HEK293 (cell line): ENCODE measurements at regions not wholly inside any gene's neighbourhood (a gene's known extent, or its start where the extent isn't known, plus 50 kb on each side); places are given as distances from the start of the nearest gene placed in this dataset.

Source experiments
- CTCF ChIA-PET: fragments of 350-600 bp; formaldehyde crosslinking; extraction: SDS; loops from one replicate; lab custom pipeline; 2021; ENCODE audit warnings: antibody characterized with exemption; lab: Yijun Ruan, JAX
- POLR2A ChIA-PET: fragments of 300-600 bp; formaldehyde crosslinking; extraction: SDS; loops from one replicate; lab custom pipeline; 2020; ENCODE audit warnings: antibody characterized with exemption, inconsistent platforms; lab: Yijun Ruan, JAX
- H3K27ac ChIP-seq: fragments of 200-500 bp; sonication (Bioruptor generic); 2 replicates; pipeline ENCODE4 v1.5.1; 2014; ENCODE audit warnings: low read depth, low read length, control low read depth, inconsistent platforms; ENCODE audit errors: extremely low read depth
- H3K36me3 ChIP-seq, 2 experiments: fragments of 200-500 bp in 1 of 2; sonication (Bioruptor generic) in 1 of 2; 1 replicate in 1 of 2; 2 replicates in 1 of 2; pipeline ENCODE4 v1.5.1; 2014 to 2017; ENCODE audit warnings: inconsistent platforms in 2 of 2, low read length in 2 of 2; ENCODE audit not compliant: control insufficient read depth in 2 of 2, insufficient read depth in 1 of 2
- H3K4me1 ChIP-seq: fragments of 200-500 bp; sonication (Bioruptor generic); 2 replicates; pipeline ENCODE4 v1.5.1; 2014; ENCODE audit warnings: mild to moderate bottlenecking, low read length, inconsistent platforms; ENCODE audit not compliant: control insufficient read depth, insufficient read depth
- H3K4me3 ChIP-seq: 2 replicates; pipeline ENCODE4 v1.5.1; 2011; ENCODE audit warnings: low read depth, mild to moderate bottlenecking, control low read depth, low read length, moderate library complexity
- H3K9me3 ChIP-seq: fragments of 200-500 bp; sonication (Bioruptor generic); 2 replicates; pipeline ENCODE4 v1.5.1; 2014; ENCODE audit warnings: low read depth, low read length, inconsistent platforms; ENCODE audit not compliant: control insufficient read depth, insufficient read depth
- EGR2 ChIP-seq: fragments of 450-650 bp; formaldehyde crosslinking; IDR thresholded peaks from 2 replicates; pipeline ENCODE4 v1.5.1; 2016; ENCODE audit warnings: low read depth, missing biosample characterization, missing genetic modification characterization
- GLI2 ChIP-seq: fragments of 450-650 bp; formaldehyde crosslinking; IDR thresholded peaks from 2 replicates; pipeline ENCODE4; 2017; ENCODE audit warnings: missing biosample characterization, missing genetic modification characterization, low read depth, borderline replicate concordance
- GLIS1 ChIP-seq: fragments of 450-650 bp; formaldehyde crosslinking; IDR thresholded peaks from 2 replicates; pipeline ENCODE4 v1.5.1; 2016; ENCODE audit warnings: missing biosample characterization, missing genetic modification characterization
- HOXD13 ChIP-seq: sonication (generic); formaldehyde crosslinking; IDR thresholded peaks from 2 replicates; pipeline ENCODE4 v1.8.0; 2022; ENCODE audit warnings: missing genetic modification reagents, borderline replicate concordance
- KLF10 ChIP-seq: fragments of 450-650 bp; IDR thresholded peaks from 2 replicates; pipeline ENCODE4 v1.5.1; 2018; ENCODE audit warnings: missing biosample characterization, mild to moderate bottlenecking, missing genetic modification characterization
- KLF9 ChIP-seq: fragments of 450-650 bp; formaldehyde crosslinking; IDR thresholded peaks from 2 replicates; pipeline ENCODE4 v1.5.1; 2016; ENCODE audit warnings: missing biosample characterization, missing genetic modification characterization, low read depth
- MEIS1 ChIP-seq: sonication (generic); formaldehyde crosslinking; IDR thresholded peaks from 2 replicates; pipeline ENCODE4 v1.8.1; 2022; ENCODE audit warnings: missing genetic modification reagents, mild to moderate bottlenecking, borderline replicate concordance
- ZBTB21 ChIP-seq: fragments of 450-650 bp; formaldehyde crosslinking; IDR thresholded peaks from 2 replicates; pipeline ENCODE4 v1.5.1; 2017; ENCODE audit warnings: missing biosample characterization, missing genetic modification characterization
- ZFP69B ChIP-seq: fragments of 450-650 bp; formaldehyde crosslinking; IDR thresholded peaks from 2 replicates; pipeline ENCODE4 v1.5.1; 2016; ENCODE audit warnings: missing biosample characterization, missing genetic modification characterization
- ZNF114 ChIP-seq: fragments of 450-650 bp; formaldehyde crosslinking; IDR thresholded peaks from 2 replicates; pipeline ENCODE4 v1.5.0; 2017; ENCODE audit warnings: missing biosample characterization, missing genetic modification characterization
- ZNF19 ChIP-seq: fragments of 450-650 bp; formaldehyde crosslinking; IDR thresholded peaks from 2 replicates; pipeline ENCODE4; 2016; ENCODE audit warnings: missing biosample characterization, missing genetic modification characterization, low read depth
- ZNF354C ChIP-seq: fragments of 450-650 bp; formaldehyde crosslinking; IDR thresholded peaks from 2 replicates; pipeline ENCODE4 v1.5.1; 2016; ENCODE audit warnings: missing biosample characterization, missing genetic modification characterization, low read depth, borderline replicate concordance
- ZSCAN23 ChIP-seq: fragments of 450-650 bp; formaldehyde crosslinking; IDR thresholded peaks from 2 replicates; pipeline ENCODE4 v1.5.1; 2016; ENCODE audit warnings: missing biosample characterization, missing genetic modification characterization
- TF ChIP-seq, protein P1 (sequence below): fragments of 450-650 bp; formaldehyde crosslinking; IDR thresholded peaks from 2 replicates; pipeline ENCODE4 v1.5.1; 2016; ENCODE audit warnings: missing biosample characterization, missing genetic modification characterization
- TF ChIP-seq, protein P2 (sequence below): fragments of 450-650 bp; formaldehyde crosslinking; IDR thresholded peaks from 2 replicates; pipeline ENCODE4 v1.5.1; 2016; ENCODE audit warnings: missing biosample characterization, missing genetic modification characterization
- TF ChIP-seq, protein P3 (sequence below): fragments of 450-650 bp; formaldehyde crosslinking; IDR thresholded peaks from 2 replicates; pipeline ENCODE4 v1.5.1; 2016; ENCODE audit warnings: missing biosample characterization, missing genetic modification characterization
- TF ChIP-seq, protein P4 (sequence below): fragments of 450-650 bp; formaldehyde crosslinking; IDR thresholded peaks from 2 replicates; pipeline ENCODE4 v1.5.1; 2016; ENCODE audit warnings: missing biosample characterization, missing genetic modification characterization, borderline replicate concordance
- TF ChIP-seq, protein P5 (sequence below): fragments of 450-650 bp; formaldehyde crosslinking; IDR thresholded peaks from 2 replicates; pipeline ENCODE4 v1.5.1; 2016; ENCODE audit warnings: missing biosample characterization, missing genetic modification characterization
- TF ChIP-seq, protein P6 (sequence below): fragments of 450-650 bp; formaldehyde crosslinking; IDR thresholded peaks from 2 replicates; pipeline ENCODE4 v1.5.1; 2016; ENCODE audit warnings: missing biosample characterization, missing genetic modification characterization, low read depth

DNA sequence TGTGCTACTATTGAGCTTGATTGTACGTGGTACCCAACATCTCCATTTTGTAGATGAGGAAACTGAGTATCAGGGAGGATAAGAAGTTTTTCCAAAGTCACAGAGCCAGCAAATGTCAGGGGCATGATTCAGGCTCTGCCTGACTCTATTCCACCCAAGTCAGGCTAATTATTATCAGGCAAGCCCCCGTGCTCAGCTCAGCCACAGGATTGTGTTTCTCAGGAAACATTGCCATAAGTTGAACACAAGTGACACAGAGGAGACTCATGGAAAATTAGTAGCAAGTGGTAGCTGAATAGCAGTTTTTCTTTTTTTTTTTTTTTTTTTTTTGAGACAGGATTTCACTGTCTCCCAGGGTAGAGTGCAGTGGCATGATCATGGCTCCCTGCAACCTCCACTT, 260.5 kb downstream of the C1D start:
- H3K4me3 ChIP-seq, result no peak overlapping the region
- no peaks in the 10 kb centered on the region for H3K36me3 ChIP-seq
- ChIA-PET POLR2A (no interaction called here), CTCF (interaction anchor here (0.6 kb wide), 1 partner anchor 147 kb away, joined by 3 read pairs; no protein-coding TSS in a partner anchor)
- peaks cover 6% of the 10 kb centered on the region; the same call in 1 of the 2 replicates for H3K4me1 ChIP-seq
- no peak overlapping the region for H3K27ac ChIP-seq
- H3K9me3 ChIP-seq, result no peaks in the 10 kb centered on the region
- TF ChIP-seq EGR2 (tag by site-specific recombination) (no peak), ZBTB21 (no peak), KLF9 (tag by site-specific recombination) (no peak), GLIS1 (tag by site-specific recombination) (no peak), GLI2 (tag by site-specific recombination) (no peak), ZNF19 (tag by site-specific recombination) (no peak), ZSCAN23 (tag by site-specific recombination) (no peak), MEIS1 (no peak), ZNF354C (no peak), KLF10 (no peak), ZFP69B (tag by site-specific recombination) (no peak)
- TF ChIP-seq, protein P1, sequence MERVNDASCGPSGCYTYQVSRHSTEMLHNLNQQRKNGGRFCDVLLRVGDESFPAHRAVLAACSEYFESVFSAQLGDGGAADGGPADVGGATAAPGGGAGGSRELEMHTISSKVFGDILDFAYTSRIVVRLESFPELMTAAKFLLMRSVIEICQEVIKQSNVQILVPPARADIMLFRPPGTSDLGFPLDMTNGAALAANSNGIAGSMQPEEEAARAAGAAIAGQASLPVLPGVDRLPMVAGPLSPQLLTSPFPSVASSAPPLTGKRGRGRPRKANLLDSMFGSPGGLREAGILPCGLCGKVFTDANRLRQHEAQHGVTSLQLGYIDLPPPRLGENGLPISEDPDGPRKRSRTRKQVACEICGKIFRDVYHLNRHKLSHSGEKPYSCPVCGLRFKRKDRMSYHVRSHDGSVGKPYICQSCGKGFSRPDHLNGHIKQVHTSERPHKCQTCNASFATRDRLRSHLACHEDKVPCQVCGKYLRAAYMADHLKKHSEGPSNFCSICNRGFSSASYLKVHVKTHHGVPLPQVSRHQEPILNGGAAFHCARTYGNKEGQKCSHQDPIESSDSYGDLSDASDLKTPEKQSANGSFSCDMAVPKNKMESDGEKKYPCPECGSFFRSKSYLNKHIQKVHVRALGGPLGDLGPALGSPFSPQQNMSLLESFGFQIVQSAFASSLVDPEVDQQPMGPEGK, result no peak
- TF ChIP-seq, protein P2, sequence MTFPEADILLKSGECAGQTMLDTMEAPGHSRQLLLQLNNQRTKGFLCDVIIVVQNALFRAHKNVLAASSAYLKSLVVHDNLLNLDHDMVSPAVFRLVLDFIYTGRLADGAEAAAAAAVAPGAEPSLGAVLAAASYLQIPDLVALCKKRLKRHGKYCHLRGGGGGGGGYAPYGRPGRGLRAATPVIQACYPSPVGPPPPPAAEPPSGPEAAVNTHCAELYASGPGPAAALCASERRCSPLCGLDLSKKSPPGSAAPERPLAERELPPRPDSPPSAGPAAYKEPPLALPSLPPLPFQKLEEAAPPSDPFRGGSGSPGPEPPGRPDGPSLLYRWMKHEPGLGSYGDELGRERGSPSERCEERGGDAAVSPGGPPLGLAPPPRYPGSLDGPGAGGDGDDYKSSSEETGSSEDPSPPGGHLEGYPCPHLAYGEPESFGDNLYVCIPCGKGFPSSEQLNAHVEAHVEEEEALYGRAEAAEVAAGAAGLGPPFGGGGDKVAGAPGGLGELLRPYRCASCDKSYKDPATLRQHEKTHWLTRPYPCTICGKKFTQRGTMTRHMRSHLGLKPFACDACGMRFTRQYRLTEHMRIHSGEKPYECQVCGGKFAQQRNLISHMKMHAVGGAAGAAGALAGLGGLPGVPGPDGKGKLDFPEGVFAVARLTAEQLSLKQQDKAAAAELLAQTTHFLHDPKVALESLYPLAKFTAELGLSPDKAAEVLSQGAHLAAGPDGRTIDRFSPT, result no peak
- TF ChIP-seq, protein P3, sequence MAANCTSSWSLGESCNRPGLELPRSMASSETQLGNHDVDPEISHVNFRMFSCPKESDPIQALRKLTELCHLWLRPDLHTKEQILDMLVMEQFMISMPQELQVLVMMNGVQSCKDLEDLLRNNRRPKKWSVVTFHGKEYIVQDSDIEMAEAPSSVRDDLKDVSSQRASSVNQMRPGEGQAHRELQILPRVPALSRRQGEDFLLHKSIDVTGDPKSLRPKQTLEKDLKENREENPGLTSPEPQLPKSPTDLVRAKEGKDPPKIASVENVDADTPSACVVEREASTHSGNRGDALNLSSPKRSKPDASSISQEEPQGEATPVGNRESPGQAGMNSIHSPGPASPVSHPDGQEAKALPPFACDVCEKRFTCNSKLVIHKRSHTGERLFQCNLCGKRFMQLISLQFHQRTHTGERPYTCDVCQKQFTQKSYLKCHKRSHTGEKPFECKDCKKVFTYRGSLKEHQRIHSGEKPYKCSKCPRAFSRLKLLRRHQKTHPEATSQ (tag by site-specific recombination), result no peak
- TF ChIP-seq, protein P4, sequence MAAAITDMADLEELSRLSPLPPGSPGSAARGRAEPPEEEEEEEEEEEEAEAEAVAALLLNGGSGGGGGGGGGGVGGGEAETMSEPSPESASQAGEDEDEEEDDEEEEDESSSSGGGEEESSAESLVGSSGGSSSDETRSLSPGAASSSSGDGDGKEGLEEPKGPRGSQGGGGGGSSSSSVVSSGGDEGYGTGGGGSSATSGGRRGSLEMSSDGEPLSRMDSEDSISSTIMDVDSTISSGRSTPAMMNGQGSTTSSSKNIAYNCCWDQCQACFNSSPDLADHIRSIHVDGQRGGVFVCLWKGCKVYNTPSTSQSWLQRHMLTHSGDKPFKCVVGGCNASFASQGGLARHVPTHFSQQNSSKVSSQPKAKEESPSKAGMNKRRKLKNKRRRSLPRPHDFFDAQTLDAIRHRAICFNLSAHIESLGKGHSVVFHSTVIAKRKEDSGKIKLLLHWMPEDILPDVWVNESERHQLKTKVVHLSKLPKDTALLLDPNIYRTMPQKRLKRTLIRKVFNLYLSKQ (tag by site-specific recombination), result no peak
- TF ChIP-seq, protein P5, sequence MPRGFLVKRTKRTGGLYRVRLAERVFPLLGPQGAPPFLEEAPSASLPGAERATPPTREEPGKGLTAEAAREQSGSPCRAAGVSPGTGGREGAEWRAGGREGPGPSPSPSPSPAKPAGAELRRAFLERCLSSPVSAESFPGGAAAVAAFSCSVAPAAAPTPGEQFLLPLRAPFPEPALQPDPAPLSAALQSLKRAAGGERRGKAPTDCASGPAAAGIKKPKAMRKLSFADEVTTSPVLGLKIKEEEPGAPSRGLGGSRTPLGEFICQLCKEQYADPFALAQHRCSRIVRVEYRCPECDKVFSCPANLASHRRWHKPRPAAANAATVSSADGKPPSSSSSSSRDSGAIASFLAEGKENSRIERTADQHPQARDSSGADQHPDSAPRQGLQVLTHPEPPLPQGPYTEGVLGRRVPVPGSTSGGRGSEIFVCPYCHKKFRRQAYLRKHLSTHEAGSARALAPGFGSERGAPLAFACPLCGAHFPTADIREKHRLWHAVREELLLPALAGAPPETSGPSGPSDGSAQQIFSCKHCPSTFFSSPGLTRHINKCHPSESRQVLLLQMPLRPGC, result no peak

DNA sequence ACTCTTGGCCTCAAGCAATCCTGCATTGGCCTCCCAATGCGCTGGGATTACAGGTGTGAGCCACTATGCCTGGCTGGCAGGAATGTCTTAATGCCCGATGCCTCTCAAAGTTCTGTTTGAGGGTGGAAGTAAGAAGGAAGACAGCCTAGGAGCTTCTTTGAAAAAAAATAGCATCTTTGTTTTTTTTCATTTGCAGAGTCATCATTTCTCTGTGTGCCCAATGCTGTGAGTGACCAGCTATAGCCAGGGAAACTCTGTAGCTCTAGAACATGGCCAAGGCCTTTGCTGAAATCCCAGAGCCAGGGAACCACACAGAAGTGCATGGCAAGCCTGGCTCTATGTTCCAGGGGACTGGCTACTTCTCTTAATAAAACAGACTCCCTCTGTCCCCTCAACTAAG, 260.0 kb downstream of the C1D start:
- Histone ChIP-seq H3K27ac (no peak overlapping the region), H3K9me3 (no peaks in the 10 kb centered on the region), H3K4me1 (peaks cover 6% of the 10 kb centered on the region; the same call in 1 of the 2 replicates), H3K36me3 (no peaks in the 10 kb centered on the region), H3K4me3 (no peak overlapping the region)
- POLR2A ChIA-PET, result no interaction called here
- TF ChIP-seq ZNF114 (tag by site-specific recombination) (no peak), HOXD13 (CRISPR knock-in tag) (no peak)
- TF ChIP-seq, protein P6, sequence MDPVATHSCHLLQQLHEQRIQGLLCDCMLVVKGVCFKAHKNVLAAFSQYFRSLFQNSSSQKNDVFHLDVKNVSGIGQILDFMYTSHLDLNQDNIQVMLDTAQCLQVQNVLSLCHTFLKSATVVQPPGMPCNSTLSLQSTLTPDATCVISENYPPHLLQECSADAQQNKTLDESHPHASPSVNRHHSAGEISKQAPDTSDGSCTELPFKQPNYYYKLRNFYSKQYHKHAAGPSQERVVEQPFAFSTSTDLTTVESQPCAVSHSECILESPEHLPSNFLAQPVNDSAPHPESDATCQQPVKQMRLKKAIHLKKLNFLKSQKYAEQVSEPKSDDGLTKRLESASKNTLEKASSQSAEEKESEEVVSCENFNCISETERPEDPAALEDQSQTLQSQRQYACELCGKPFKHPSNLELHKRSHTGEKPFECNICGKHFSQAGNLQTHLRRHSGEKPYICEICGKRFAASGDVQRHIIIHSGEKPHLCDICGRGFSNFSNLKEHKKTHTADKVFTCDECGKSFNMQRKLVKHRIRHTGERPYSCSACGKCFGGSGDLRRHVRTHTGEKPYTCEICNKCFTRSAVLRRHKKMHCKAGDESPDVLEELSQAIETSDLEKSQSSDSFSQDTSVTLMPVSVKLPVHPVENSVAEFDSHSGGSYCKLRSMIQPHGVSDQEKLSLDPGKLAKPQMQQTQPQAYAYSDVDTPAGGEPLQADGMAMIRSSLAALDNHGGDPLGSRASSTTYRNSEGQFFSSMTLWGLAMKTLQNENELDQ, result no peak
- CTCF ChIA-PET, result interaction anchor here (0.6 kb wide), 1 partner anchor 148 kb away, joined by 3 read pairs; no protein-coding TSS in a partner anchor
